ENCODE measurements at regions not wholly inside any gene's neighbourhood (a gene's known extent, or its start where the extent isn't known, plus 50 kb on each side); places are given as distances from the start of the nearest gene placed in this dataset.

GRCh38 chr21:27814226-27814625 lies 847.3 kb upstream of the ADAMTS5 start:
- Histone ChIP-seq H3K79me2 (ENCODE audit: control insufficient read depth, insufficient read depth, low read length) (no peaks in the 10 kb centered on the region), H3K9ac (ENCODE audit: low read length) (no peak overlapping the region), H3K36me3 (replicated peaks in 1 of 2; ENCODE audit: control extremely low read depth in 1 of 2, control insufficient read depth in 1 of 2, extremely low read depth in 1 of 2, insufficient read depth in 2 of 2, low read length in 1 of 2) (no peaks in the 10 kb centered on the region), H3K4me3 (ENCODE audit: control extremely low read depth in 1 of 5, extremely low read depth in 1 of 5, insufficient read depth in 1 of 5, low read depth in 2 of 5, low read length in 4 of 5) (no peak overlapping the region), H3K9me3 (ENCODE audit: control extremely low read depth in 1 of 3, control insufficient read depth in 2 of 3, insufficient read depth in 1 of 3, low read length in 2 of 3) (no peaks in the 10 kb centered on the region), H3K27ac (ENCODE audit: low read length in 2 of 2) (no peak overlapping the region), H3K4me2 (replicated peaks; ENCODE audit: low read depth, low read length, poor library complexity, severe bottlenecking) (no peak overlapping the region), H3K4me1 (ENCODE audit: control insufficient read depth in 2 of 2, insufficient read depth in 2 of 2, low read length in 2 of 2) (no peaks in the 10 kb centered on the region), H2AFZ (ENCODE audit: insufficient read depth, low read depth, low read length, poor library complexity, severe bottlenecking) (no peak overlapping the region), H4K20me1 (ENCODE audit: control insufficient read depth, insufficient read depth, low read length, poor library complexity, severe bottlenecking) (no peaks in the 10 kb centered on the region), H3K27me3 (replicated peaks in 1 of 4; ENCODE audit: control extremely low read depth in 1 of 4, control insufficient read depth in 3 of 4, insufficient read depth in 4 of 4, low read length in 3 of 4) (no peaks in the 10 kb centered on the region)
- DNase-seq (no peak), ATAC-seq (ENCODE audit: low read depth) (no peak)
- ChIA-PET CTCF (no interaction called here), POLR2A (no interaction called here)
- intact Hi-C loops (cut with micrococcal nuclease), result no loop called here
- no peaks in the 10 kb centered on the region for H3K9me3 Mint-ChIP-seq (ENCODE audit: insufficient read depth)
- H3K27me3 Mint-ChIP-seq, result no peaks in the 10 kb centered on the region
- H3K27ac Mint-ChIP-seq, result no peak overlapping the region
- no CpG with 5 or more reads among the region's 1 CpG for WGBS (ENCODE audit: insufficient coverage)
- TF ChIP-seq CTCF (IDR thresholded peaks at IDR 0.05), result no peak
- TF ChIP-seq EZH2 (IDR thresholded peaks at IDR 0.05; ENCODE audit: borderline replicate concordance, insufficient read depth, low read depth, low read length, poor library complexity, severe bottlenecking), result no peak
- no peak overlapping the region for H3K4me3 Mint-ChIP-seq
- H3K4me1 Mint-ChIP-seq, result no peaks in the 10 kb centered on the region

GRCh38 chr21:27813750-27814149 lies 846.9 kb upstream of the ADAMTS5 start:
- Mint-ChIP-seq H3K4me3 (no peak overlapping the region), H3K27me3 (no peaks in the 10 kb centered on the region), H3K27ac (no peak overlapping the region), H3K9me3 (ENCODE audit: insufficient read depth) (no peaks in the 10 kb centered on the region), H3K4me1 (no peaks in the 10 kb centered on the region)
- no peak overlapping the region for H3K9ac ChIP-seq (ENCODE audit: low read length)
- H3K4me2 ChIP-seq (replicated peaks; ENCODE audit: low read depth, low read length, poor library complexity, severe bottlenecking), result no peak overlapping the region
- WGBS (ENCODE audit: insufficient coverage), result 96% methylated on average over 5 of the region's 8 CpGs
- ATAC-seq (ENCODE audit: low read depth) (no peak), DNase-seq (no peak)
- no peaks in the 10 kb centered on the region for H3K36me3 ChIP-seq (replicated peaks in 1 of 2; ENCODE audit: control extremely low read depth in 1 of 2, control insufficient read depth in 1 of 2, extremely low read depth in 1 of 2, insufficient read depth in 2 of 2, low read length in 1 of 2)
- H2AFZ ChIP-seq (ENCODE audit: insufficient read depth, low read depth, low read length, poor library complexity, severe bottlenecking), result no peak overlapping the region
- no peaks in the 10 kb centered on the region for H3K9me3 ChIP-seq (ENCODE audit: control extremely low read depth in 1 of 3, control insufficient read depth in 2 of 3, insufficient read depth in 1 of 3, low read length in 2 of 3)
- POLR2A ChIA-PET, result no interaction called here
- no peak overlapping the region for H3K27ac ChIP-seq (ENCODE audit: low read length in 2 of 2)
- no peaks in the 10 kb centered on the region for H4K20me1 ChIP-seq (ENCODE audit: control insufficient read depth, insufficient read depth, low read length, poor library complexity, severe bottlenecking)
- no peak overlapping the region for H3K4me3 ChIP-seq (ENCODE audit: control extremely low read depth in 1 of 5, extremely low read depth in 1 of 5, insufficient read depth in 1 of 5, low read depth in 2 of 5, low read length in 4 of 5)
- TF ChIP-seq CTCF (IDR thresholded peaks at IDR 0.05) (no peak), EZH2 (IDR thresholded peaks at IDR 0.05; ENCODE audit: borderline replicate concordance, insufficient read depth, low read depth, low read length, poor library complexity, severe bottlenecking) (no peak)
- no peaks in the 10 kb centered on the region for H3K79me2 ChIP-seq (ENCODE audit: control insufficient read depth, insufficient read depth, low read length)
- CTCF ChIA-PET, result no interaction called here
- intact Hi-C loops (cut with micrococcal nuclease), result no loop called here
- H3K27me3 ChIP-seq (replicated peaks in 1 of 4; ENCODE audit: control extremely low read depth in 1 of 4, control insufficient read depth in 3 of 4, insufficient read depth in 4 of 4, low read length in 3 of 4), result no peaks in the 10 kb centered on the region
- H3K4me1 ChIP-seq (ENCODE audit: control insufficient read depth in 2 of 2, insufficient read depth in 2 of 2, low read length in 2 of 2), result no peaks in the 10 kb centered on the region
